HG03108 (cell line): ENCODE measurements at regions not wholly inside any gene's neighbourhood (a gene's known extent, or its start where the extent isn't known, plus 50 kb on each side); places are given as distances from the start of the nearest gene placed in this dataset.
"Not testable (repeated sequence)": the region's sequence is repeated elsewhere in the genome, so short reads cannot be mapped to it uniquely, and the experiment has no call there.

Experiments used
- ATAC-seq: cut with Tn5 transposase; IDR thresholded peaks from one replicate; pipeline ENCODE4 v1.9.1; 2021; ENCODE audit warnings: moderate library complexity; ENCODE audit not compliant: unreplicated experiment

- ATAC-seq = no peak
These were observed 66.1 kb downstream of the RBMX2 start for GRCh38 chrX:130467936-130468335.

DNA sequence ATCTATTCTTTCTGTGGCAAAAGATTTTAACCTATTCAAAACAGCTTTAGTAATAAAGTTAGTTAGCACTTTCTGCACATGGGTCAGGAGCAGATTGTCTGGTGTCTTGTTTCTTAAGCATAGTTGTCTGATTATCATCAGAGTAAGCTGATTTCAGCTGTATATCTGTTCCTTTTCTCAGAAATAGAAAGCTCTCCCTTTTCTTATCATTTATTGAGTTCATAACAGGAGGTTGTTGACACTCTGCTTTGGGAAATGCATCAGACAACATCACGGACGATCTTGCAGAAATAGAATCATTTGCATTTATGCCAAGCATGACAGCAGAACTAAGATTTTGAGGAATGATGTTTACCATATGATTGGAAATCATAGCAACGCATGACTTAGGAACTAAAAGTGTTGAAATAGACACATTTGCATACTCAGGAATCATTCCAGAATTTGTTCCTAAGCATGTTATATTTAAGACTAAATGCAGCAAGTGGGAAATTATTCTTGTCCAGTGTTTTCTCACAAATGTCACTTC lies 66.7 kb downstream of the RBMX2 start:
- no peak for ATAC-seq

- ATAC-seq = no peak
These were observed 81.1 kb downstream of the RBMX2 start for GRCh38 chrX:130482871-130483270.

- no peak for ATAC-seq
These were observed 84.1 kb downstream of the RBMX2 start for GRCh38 chrX:130485870-130486269.

DNA sequence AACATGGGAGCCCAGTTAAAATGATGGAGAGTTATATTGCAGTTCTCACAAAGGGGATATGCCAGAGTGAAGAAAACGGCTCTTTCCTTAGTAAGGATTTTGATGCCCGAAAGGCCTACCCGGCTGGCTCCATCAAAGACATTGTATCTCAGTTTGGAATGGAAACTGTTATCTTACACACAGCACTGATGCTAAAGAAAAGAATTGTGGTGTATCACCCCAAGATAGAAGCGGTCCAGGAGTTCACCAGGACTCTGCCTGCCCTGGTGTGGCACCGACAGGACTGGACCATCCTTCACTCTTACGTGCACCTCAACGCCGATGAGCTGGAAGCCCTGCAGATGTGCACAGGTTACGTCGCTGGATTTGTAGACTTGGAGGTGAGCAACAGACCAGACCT lies 93.7 kb downstream of the RBMX2 start:
- not testable (repeated sequence) for ATAC-seq

DNA sequence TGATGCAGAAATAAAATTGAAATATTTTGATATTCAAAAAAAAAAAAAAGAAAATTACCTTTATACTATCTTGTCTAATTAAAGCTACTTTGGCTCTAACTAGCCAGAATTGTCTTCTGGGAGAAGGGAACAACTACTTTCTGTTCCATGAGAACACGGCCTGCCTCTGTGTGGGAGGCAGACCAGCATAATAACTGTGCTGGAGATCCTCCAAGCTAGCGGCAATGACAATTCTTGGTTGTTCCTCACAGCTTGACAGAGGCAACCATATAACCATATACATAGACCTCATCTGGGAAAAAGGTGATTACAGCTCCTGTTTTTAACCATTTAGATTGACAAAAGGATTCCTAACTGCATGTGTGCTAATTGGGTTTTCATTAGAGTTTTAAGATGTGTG lies 95.7 kb downstream of the RBMX2 start:
- no peak for ATAC-seq

- ATAC-seq = no peak
These were observed 97.0 kb downstream of the RBMX2 start for GRCh38 chrX:130498653-130499274.

DNA sequence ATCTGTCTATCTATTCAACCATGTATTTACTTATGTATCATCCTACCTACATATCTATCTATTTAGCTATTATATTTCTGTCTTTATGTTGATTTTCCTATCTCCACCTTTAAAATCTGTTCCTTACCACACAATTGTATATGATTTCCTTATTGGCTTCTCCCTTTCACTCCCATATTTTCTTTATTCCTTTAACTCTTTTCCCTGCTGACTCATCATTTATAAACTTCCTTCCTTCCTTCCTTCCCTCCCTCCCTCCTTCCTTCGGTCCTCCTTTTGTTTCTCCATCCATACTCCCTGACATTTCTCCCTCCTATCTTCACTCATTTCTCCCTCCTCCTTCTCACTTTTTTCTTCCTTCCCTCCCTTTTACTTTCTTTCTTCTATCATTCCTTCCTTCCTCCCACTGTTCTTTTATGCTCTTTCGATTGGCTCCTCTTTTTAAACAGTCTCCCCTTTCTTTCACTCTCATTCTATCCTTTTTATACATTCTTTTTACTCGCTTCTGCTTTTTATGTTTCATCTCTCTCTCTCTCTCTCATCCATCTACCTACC lies 100.3 kb downstream of the RBMX2 start:
- no peak for ATAC-seq

GRCh38 chrX:130504019-130504418 lies 102.2 kb downstream of the RBMX2 start:
- no peak for ATAC-seq

DNA sequence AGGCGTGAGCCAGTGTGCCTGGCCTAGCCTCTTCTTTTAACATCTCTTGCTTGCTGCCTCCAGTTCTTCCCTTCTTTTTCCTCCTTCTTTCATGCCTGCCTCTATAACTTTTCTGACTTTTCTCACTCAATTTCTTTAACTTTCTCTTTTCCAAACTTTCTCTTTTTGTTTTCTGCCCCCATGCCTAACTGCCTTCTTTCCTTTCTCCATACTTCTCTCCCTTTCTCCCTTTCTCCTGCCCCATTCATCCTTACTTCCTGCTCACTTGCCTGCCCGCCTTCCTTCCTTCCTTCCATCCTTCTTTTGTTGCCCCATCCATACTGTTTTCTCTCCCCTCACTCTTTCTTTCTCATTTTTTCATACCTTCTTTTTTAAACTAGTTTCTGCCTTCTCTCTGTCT lies 105.2 kb downstream of the RBMX2 start:
- ATAC-seq = no peak

- not testable (repeated sequence) for ATAC-seq
These were observed 110.7 kb downstream of the RBMX2 start for GRCh38 chrX:130512534-130512933.

DNA sequence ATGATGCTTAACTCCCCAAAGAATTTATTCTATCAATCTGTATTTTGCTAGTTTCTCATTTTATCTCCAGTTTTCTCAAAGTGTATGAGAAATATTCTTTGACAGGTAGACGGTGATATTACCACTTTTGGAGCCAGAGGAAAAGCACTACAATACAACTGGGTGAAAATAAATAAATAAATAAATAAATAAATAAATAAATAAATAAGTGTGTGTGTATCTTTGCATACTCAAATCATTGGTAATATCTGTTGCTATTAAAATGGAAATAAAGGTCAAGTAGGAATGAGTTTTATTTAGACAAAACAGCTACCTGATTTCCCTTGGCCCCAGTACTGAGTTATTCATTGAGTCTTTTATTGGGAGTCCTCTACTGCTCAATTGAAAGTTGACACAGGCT lies 114.3 kb downstream of the RBMX2 start:
- ATAC-seq = no peak

GRCh38 chrX:130523460-130524394 lies 121.9 kb downstream of the RBMX2 start:
- no peak for ATAC-seq

DNA sequence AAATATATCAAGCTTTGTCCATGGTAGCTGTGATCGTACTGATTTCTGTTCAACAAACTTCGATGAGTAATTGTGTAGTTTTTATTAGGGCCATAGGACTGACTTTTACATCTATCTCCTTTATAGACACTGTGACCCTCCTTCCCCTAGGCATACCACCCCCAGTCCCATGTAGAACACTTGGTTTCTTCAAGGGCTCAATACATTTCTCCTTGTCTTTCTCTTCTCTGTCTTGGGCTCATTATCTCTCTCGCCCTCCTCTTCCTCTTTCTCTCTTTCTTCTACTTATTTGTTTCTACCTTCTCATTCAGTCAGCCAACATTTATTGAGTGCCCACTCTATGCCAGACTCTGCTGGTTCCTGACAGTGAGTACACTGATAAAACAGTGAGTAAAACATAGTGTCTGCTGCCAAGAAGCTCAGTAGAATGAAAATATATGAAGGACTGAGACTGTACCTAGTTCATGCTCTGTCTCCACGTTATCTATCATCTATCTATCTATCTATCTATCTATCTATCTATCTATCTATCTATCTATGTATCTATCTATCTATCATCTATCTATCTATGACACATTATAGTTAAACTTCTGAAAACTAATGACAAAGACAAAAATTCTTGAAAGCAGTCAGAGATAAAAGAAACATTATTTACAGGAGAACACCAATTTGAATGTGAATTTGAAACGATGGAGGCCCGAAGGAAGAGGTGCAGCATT lies 122.8 kb downstream of the RBMX2 start:
- no peak for ATAC-seq

GRCh38 chrX:130529531-130529930 lies 127.7 kb downstream of the RBMX2 start:
- ATAC-seq = no peak

DNA sequence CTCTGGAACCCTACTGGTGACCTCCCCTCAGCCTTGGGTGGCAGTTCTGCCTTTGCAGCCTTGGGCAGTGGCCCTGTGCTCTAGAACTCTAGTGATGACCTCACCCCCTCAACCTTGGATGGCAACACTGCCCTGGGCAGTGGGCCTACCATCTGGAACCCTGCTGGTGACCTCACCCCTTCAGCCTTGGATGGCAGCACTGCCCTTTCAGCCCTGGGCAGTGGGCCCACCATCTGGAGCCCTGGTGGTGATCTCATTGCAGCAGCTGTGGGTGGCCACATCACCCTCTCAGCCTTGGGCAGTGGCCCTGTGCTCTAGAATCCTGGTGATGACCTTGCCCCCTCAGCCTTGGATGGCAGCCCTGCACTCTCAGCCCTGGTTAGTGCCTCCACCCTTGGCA lies 129.3 kb downstream of the RBMX2 start:
- ATAC-seq = no peak

DNA sequence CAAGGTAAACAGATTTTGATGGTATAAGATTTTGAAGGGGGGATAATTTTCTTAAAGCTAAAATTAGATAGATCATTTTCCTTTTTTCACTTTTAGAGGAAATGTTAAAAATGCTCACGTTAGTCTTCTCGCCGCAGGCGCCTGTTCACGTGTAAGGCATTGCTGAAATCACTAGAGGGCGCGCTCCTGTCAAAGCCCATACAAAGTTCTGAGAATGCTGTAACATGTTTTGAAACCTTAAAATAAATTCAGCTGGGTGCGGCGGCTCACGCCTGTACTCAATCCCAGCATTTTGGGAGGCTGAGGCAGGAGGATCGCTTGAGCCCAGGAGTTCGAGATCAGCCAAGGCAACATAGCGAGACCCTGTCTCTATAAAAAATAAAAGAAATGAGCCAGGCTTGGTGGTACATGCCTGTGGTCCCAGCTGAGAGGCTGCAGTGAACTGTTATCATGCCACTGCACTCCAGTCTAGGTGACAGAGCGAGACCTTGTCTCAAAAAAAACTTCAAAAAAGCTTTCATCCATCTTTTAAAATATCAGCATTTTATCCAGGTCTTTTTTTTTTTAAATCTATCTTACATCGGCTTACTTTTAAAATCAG lies 138.0 kb downstream of the RBMX2 start:
- no peak for ATAC-seq

- no peak for ATAC-seq
These were observed 142.0 kb downstream of the RBMX2 start for GRCh38 chrX:130543603-130544325.

DNA sequence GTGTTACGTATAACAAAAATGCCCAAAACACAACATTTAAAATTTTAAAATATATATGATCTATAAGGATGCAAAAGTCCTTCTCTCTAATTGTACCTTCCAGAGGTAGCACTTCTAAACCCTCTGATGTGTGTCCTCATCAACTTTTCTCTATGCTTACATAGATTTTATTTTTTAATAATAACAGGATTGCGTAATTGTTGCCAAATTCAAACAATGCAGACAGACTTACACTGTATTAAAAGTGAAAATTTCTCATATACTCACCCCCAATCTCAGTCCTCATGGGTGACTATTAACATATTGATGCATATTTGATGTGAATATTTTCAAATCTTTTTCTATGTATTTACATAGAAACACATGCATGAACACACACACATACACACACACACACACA lies 144.0 kb downstream of the RBMX2 start:
- ATAC-seq = no peak

DNA sequence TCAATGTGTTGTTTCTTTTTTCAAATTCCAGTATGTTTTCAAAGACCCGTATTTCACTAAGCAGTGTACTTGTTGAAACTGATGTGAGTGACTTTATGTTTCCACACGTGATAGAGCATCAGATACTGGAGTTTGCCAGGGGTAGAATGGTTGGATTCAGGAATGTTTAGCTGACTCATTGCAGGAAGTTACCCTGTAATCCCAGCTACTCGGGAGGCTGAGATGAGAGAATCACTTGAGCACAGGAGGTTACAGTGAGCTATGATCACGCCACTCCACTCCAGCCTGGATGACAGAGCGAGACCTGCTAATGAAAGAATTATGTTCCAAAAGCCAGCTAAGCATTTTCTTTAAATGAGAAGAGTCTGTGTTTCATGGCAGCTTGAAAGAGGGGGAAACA lies 147.6 kb downstream of the RBMX2 start:
- not testable (repeated sequence) for ATAC-seq
